Activated T-cell treated with anti-CD3 and anti-CD28 coated beads, Interleukin-2, amount 50 U/mL, for 72 hours (primary cell): ENCODE measurements at regions not wholly inside any gene's neighbourhood (a gene's known extent, or its start where the extent isn't known, plus 50 kb on each side); places are given as distances from the start of the nearest gene placed in this dataset.

Source experiments
- ATAC-seq, 2 donors: fragments of 150-1000 bp; cut with Tn5 transposase; replicated peaks in 1 of 2; 2 replicates each; pipeline ENCODE4 v1.10.0; 2021; ENCODE audit warnings: moderate library complexity in 2 of 2, mild to moderate bottlenecking in 1 of 2
- DNase-seq, 2 donors: peaks; one replicate each; pipeline ENCODE4 v3.0.0; 2021 to 2022; ENCODE audit warnings: mixed read lengths in 1 of 2
- H3K27ac Mint-ChIP-seq: one replicate; pipeline ENCODE4 v1.8.0; 2022; ENCODE audit warnings: mild to moderate bottlenecking, moderate library complexity, mixed read lengths
- H3K27me3 Mint-ChIP-seq: one replicate; pipeline ENCODE4 v1.8.0; 2022; ENCODE audit warnings: low read depth, mixed read lengths
- H3K36me3 Mint-ChIP-seq, 2 donors: one replicate each; pipeline ENCODE4 v1.8.0; 2022; ENCODE audit warnings: mixed read lengths in 2 of 2, mild to moderate bottlenecking in 1 of 2; ENCODE audit not compliant: insufficient read depth in 2 of 2
- H3K4me1 Mint-ChIP-seq: one replicate; pipeline ENCODE4 v1.8.0; 2022; ENCODE audit warnings: low read depth, mixed read lengths
- H3K4me3 Mint-ChIP-seq, 2 donors: one replicate each; pipeline ENCODE4 v1.8.0; 2022; ENCODE audit warnings: mild to moderate bottlenecking in 2 of 2, mixed read lengths in 2 of 2, moderate library complexity in 2 of 2
- H3K9me3 Mint-ChIP-seq, 2 donors: one replicate each; pipeline ENCODE4 v1.8.0; 2022; ENCODE audit warnings: mixed read lengths in 2 of 2

GRCh38 chr9:106728860-106729259, 134.1 kb upstream of the ZNF462 start:
- Mint-ChIP-seq H3K9me3 (peaks cover 1 to 10% of the 10 kb centered on the region in 2 donors), H3K27ac (no peak overlapping the region), H3K36me3 (no peaks in the 10 kb centered on the region), H3K27me3 (no peaks in the 10 kb centered on the region), H3K4me3 (no peak overlapping the region), H3K4me1 (no peaks in the 10 kb centered on the region)
- no peak for ATAC-seq
- DNase-seq, result no peak

- Mint-ChIP-seq H3K9me3 (peaks cover 1 to 10% of the 10 kb centered on the region in 2 donors), H3K27me3 (no peaks in the 10 kb centered on the region), H3K36me3 (no peaks in the 10 kb centered on the region), H3K4me1 (no peaks in the 10 kb centered on the region), H3K27ac (no peak overlapping the region), H3K4me3 (no peak overlapping the region)
- ATAC-seq (no peak), DNase-seq (no peak)
These were observed 131.1 kb upstream of the ZNF462 start for GRCh38 chr9:106731910-106732309.

GRCh38 chr9:106733828-106734380, 129.1 kb upstream of the ZNF462 start:
- no peak overlapping the region for H3K4me3 Mint-ChIP-seq
- H3K4me1 Mint-ChIP-seq, result no peaks in the 10 kb centered on the region
- DNase-seq (no peak), ATAC-seq (no peak)
- H3K36me3 Mint-ChIP-seq, result no peaks in the 10 kb centered on the region
- no peaks in the 10 kb centered on the region for H3K27me3 Mint-ChIP-seq
- H3K9me3 Mint-ChIP-seq, result peaks cover 1 to 10% of the 10 kb centered on the region in 2 donors
- no peak overlapping the region for H3K27ac Mint-ChIP-seq

- no peak overlapping the region for H3K4me3 Mint-ChIP-seq
- no peaks in the 10 kb centered on the region for H3K27me3 Mint-ChIP-seq
- ATAC-seq (no peak), DNase-seq (no peak)
- no peaks in the 10 kb centered on the region for H3K4me1 Mint-ChIP-seq
- H3K9me3 Mint-ChIP-seq, result peaks cover 1 to 5% of the 10 kb centered on the region in 2 donors
- H3K27ac Mint-ChIP-seq, result no peak overlapping the region
- H3K36me3 Mint-ChIP-seq, result no peaks in the 10 kb centered on the region
These were observed 125.5 kb upstream of the ZNF462 start for GRCh38 chr9:106737516-106737915.

GRCh38 chr9:106738109-106738508, 124.9 kb upstream of the ZNF462 start:
- DNase-seq, result no peak
- Mint-ChIP-seq H3K36me3 (no peaks in the 10 kb centered on the region), H3K9me3 (peaks cover 0 to 5% of the 10 kb centered on the region in 2 donors), H3K4me3 (no peak overlapping the region), H3K4me1 (no peaks in the 10 kb centered on the region), H3K27me3 (no peaks in the 10 kb centered on the region), H3K27ac (no peak overlapping the region)
- no peak for ATAC-seq

- DNase-seq (no peak), ATAC-seq (no peak)
- Mint-ChIP-seq H3K27me3 (no peaks in the 10 kb centered on the region), H3K27ac (no peak overlapping the region), H3K4me3 (no peak overlapping the region), H3K36me3 (no peaks in the 10 kb centered on the region), H3K9me3 (peaks cover 0 to 5% of the 10 kb centered on the region in 2 donors), H3K4me1 (no peaks in the 10 kb centered on the region)
These were observed 117.5 kb upstream of the ZNF462 start for GRCh38 chr9:106745457-106745856.

- peaks cover 0 to 5% of the 10 kb centered on the region in 2 donors for H3K9me3 Mint-ChIP-seq
- no peak for DNase-seq
- no peak overlapping the region for H3K27ac Mint-ChIP-seq
- H3K4me3 Mint-ChIP-seq, result no peak overlapping the region
- no peaks in the 10 kb centered on the region for H3K36me3 Mint-ChIP-seq
- no peaks in the 10 kb centered on the region for H3K27me3 Mint-ChIP-seq
- no peaks in the 10 kb centered on the region for H3K4me1 Mint-ChIP-seq
- ATAC-seq, result no peak
These were observed 117.1 kb upstream of the ZNF462 start for GRCh38 chr9:106745876-106746275.

- no peak overlapping the region for H3K4me3 Mint-ChIP-seq
- no peaks in the 10 kb centered on the region for H3K27me3 Mint-ChIP-seq
- DNase-seq (no peak), ATAC-seq (no peak)
- H3K27ac Mint-ChIP-seq, result no peak overlapping the region
- no peaks in the 10 kb centered on the region for H3K4me1 Mint-ChIP-seq
- H3K36me3 Mint-ChIP-seq, result no peaks in the 10 kb centered on the region
- no peaks in the 10 kb centered on the region for H3K9me3 Mint-ChIP-seq
These were observed 111.3 kb upstream of the ZNF462 start for GRCh38 chr9:106751681-106752080.

GRCh38 chr9:106752581-106752980, 110.4 kb upstream of the ZNF462 start:
- no peak for DNase-seq
- Mint-ChIP-seq H3K4me1 (no peaks in the 10 kb centered on the region), H3K9me3 (no peaks in the 10 kb centered on the region), H3K4me3 (no peak overlapping the region), H3K27ac (no peak overlapping the region), H3K36me3 (no peaks in the 10 kb centered on the region), H3K27me3 (no peaks in the 10 kb centered on the region)
- no peak for ATAC-seq

- Mint-ChIP-seq H3K27ac (no peak overlapping the region), H3K36me3 (no peaks in the 10 kb centered on the region), H3K27me3 (no peaks in the 10 kb centered on the region), H3K4me3 (no peak overlapping the region), H3K4me1 (no peaks in the 10 kb centered on the region), H3K9me3 (no peaks in the 10 kb centered on the region)
- DNase-seq (no peak), ATAC-seq (peak in 1 of 2 donors; percentile 20)
These were observed 109.8 kb upstream of the ZNF462 start for GRCh38 chr9:106753155-106753671.

- no peaks in the 10 kb centered on the region for H3K4me1 Mint-ChIP-seq
- H3K36me3 Mint-ChIP-seq, result no peaks in the 10 kb centered on the region
- H3K27ac Mint-ChIP-seq, result no peak overlapping the region
- H3K9me3 Mint-ChIP-seq, result no peaks in the 10 kb centered on the region
- no peaks in the 10 kb centered on the region for H3K27me3 Mint-ChIP-seq
- H3K4me3 Mint-ChIP-seq, result no peak overlapping the region
- no peak for DNase-seq
- no peak for ATAC-seq
These were observed 107.2 kb upstream of the ZNF462 start for GRCh38 chr9:106755736-106756135.

- DNase-seq, result no peak
- Mint-ChIP-seq H3K4me1 (no peaks in the 10 kb centered on the region), H3K27me3 (no peaks in the 10 kb centered on the region), H3K9me3 (no peaks in the 10 kb centered on the region), H3K27ac (no peak overlapping the region), H3K36me3 (no peaks in the 10 kb centered on the region), H3K4me3 (no peak overlapping the region)
- ATAC-seq, result no peak
These were observed 105.5 kb upstream of the ZNF462 start for GRCh38 chr9:106757514-106757913.

GRCh38 chr9:106758911-106759310, 104.1 kb upstream of the ZNF462 start:
- Mint-ChIP-seq H3K9me3 (no peaks in the 10 kb centered on the region), H3K4me1 (no peaks in the 10 kb centered on the region), H3K27me3 (no peaks in the 10 kb centered on the region), H3K27ac (no peak overlapping the region), H3K36me3 (no peaks in the 10 kb centered on the region), H3K4me3 (no peak overlapping the region)
- DNase-seq, result no peak
- no peak for ATAC-seq

- Mint-ChIP-seq H3K4me1 (no peaks in the 10 kb centered on the region), H3K27ac (no peak overlapping the region), H3K36me3 (no peaks in the 10 kb centered on the region), H3K4me3 (no peak overlapping the region), H3K9me3 (peaks cover 2% of the 10 kb centered on the region in 2 donors), H3K27me3 (no peaks in the 10 kb centered on the region)
- ATAC-seq (no peak), DNase-seq (no peak)
These were observed 101.5 kb upstream of the ZNF462 start for GRCh38 chr9:106761493-106761892.
